Eye (tissue), 1 donor: ENCODE measurements at regions not wholly inside any gene's neighbourhood (a gene's known extent, or its start where the extent isn't known, plus 50 kb on each side); places are given as distances from the start of the nearest gene placed in this dataset.
"Not testable (repeated sequence)": the region's sequence is repeated elsewhere in the genome, so short reads cannot be mapped to it uniquely, and the experiment has no call there.

Experiments used
- DNase-seq: peaks from one replicate; pipeline ENCODE4 v3.0.0-alpha.2; 2015

- DNase-seq, result not testable (repeated sequence)
Measured at GRCh38 chr4:131734321-131734720, 1414.8 kb upstream of the PCDH10 start.

GRCh38 chr4:131734851-131735385 lies 1414.2 kb upstream of the PCDH10 start:
- not testable (repeated sequence) for DNase-seq

DNA sequence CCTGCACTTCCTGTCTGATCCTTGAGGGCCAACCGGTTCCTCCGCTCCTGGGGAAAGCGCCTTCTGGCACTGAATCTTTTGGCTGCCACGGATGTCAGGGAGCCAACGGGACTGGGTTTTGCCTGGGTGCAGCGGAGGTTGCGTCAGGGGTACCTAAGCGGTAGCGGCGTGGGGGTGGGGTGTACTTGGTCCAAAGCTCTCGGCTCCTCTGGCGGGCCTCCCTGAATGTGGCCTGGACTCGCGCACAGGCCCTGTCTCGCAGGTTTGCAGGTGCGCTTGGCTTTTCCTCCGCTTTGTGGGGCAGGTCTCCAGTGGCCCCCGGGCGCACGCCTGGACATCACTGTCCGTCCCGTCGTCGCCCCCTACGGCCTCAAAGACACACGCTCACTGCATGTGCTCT lies 1410.1 kb upstream of the PCDH10 start:
- not testable (repeated sequence) for DNase-seq

GRCh38 chr4:131741836-131742235 lies 1407.3 kb upstream of the PCDH10 start:
- DNase-seq, result not testable (repeated sequence)

DNA sequence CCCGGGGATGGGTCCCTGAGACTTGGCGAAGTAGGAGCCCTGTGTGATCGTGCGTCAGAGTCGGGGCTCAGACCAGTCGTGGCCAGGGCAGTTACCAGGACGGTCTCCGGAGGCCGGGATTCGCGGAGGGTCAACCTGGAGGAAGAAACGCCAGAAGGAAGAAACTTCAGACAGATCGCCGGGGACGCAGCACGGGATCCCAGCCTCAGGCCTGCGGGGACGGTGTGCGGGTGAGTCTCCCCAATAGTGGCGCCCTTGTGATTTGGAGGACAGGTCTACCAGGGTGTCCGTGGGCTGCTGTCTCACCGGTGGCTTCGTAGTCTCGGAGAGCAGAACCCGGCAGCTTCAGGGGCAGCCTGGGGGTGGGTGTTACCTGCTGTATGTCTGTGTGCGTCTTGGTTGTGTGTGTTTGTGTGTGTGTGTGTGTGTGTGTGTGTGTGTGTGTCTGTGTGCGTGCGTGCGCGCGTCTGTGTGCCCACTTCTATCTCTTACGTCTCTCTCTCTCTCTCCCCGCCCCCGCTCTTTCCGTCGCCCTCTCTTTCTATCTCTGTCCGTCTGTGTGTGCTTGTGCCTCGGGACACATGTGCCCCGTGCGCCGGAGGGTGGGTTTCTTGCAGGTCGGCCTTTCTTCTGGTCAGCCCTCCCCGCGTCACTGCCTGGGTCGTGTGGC lies 1406.4 kb upstream of the PCDH10 start:
- DNase-seq, result not testable (repeated sequence)

DNA sequence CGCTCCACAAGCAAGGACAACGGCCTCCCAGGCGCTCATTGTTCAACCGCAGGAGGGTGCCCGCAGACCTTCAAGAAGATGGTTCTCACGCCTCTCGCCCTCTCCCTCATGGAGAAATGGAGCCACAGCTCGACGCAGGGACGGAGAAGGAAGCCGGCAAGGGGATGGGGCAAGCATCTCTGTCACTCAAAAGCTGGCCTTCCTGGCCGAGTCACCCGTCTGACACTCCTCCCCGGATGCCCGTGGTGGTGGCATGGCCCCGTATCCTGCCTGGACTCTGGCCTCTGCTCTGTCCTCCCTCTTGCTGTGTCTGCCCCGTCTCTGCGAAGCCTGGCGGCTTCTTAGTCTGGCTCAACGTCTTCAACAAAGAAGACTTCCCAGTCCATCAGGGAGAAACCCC lies 1405.7 kb upstream of the PCDH10 start:
- DNase-seq, result not testable (repeated sequence)

DNA sequence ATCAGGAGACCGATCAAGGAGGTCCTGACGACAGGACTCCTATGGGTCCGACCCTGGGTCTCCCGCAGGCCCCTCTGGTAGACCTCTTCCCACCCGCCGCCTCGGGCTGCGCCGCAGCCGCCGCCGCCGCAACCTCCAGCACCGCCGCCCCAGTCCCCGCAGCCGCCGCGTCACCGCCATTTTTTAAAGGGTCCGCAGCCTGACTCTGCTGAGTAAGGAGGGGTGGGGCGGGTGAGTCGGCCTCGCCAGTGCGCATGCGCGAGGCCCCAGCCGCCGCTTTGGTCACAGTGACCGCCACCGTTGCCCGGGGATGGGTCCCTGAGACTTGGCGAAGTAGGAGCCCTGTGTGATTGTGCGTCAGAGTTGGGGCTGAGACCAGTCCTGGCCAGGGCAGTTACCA lies 1401.9 kb upstream of the PCDH10 start:
- DNase-seq, result not testable (repeated sequence)

DNA sequence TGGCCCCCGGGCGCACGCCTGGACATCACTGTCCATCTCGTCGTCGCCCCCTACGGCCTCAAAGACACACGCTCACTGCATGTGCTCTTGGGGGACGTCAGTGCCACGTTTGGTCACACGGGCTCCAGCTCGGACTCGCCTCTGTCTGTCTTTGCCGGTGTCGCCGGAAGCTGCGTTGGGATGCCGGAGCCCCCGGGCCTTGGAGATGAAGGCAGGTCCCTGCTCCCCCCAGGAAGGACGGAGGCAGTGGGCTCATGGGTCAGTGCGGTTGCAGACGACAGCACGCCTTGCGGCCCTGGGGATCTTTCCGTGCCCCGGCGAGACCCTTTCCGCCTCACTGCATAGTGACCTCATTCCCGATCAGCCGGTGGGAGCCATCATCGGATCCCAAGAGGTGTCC lies 1399.9 kb upstream of the PCDH10 start:
- DNase-seq, result not testable (repeated sequence)

DNA sequence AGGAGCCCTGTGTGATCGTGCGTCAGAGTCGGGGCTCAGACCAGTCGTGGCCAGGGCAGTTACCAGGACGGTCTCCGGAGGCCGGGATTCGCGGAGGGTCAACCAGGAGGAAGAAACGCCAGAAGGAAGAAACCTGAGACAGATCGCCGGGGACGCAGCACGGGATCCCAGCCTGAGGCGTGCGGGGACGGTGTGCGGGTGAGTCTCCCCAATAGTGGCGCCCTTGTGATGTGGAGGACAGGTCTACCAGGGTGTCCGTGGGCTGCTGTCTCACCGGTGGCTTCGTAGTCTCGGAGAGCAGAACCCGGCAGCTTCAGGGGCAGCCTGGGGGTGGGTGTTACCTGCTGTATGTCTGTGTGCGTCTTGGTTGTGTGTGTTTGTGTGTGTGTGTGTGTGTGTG lies 1399.1 kb upstream of the PCDH10 start:
- DNase-seq, result not testable (repeated sequence)

DNA sequence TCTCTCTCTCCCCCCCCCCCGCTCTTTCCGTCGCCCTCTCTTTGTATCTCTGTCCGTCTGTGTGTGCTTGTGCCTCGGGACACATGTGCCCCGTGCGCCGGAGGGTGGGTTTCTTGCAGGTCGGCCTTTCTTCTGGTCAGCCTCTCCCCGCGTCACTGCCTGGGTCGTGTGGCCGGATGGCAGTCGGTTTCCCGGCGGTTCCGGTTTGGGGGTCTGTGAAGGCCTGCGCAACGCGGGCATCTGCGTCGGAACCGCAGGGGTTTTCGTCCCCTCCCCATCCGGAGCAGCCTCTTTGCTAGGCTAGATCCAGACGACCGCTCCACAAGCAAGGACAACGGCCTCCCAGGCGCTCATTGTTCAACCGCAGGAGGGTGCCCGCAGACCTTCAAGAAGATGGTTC lies 1398.6 kb upstream of the PCDH10 start:
- not testable (repeated sequence) for DNase-seq

- not testable (repeated sequence) for DNase-seq
Measured at GRCh38 chr4:131762234-131762633, 1386.9 kb upstream of the PCDH10 start.

GRCh38 chr4:131764730-131765129 lies 1384.4 kb upstream of the PCDH10 start:
- DNase-seq, result no peak

- DNase-seq, result peak; percentile 63
Measured at GRCh38 chr4:131774382-131774781, 1374.7 kb upstream of the PCDH10 start.

DNA sequence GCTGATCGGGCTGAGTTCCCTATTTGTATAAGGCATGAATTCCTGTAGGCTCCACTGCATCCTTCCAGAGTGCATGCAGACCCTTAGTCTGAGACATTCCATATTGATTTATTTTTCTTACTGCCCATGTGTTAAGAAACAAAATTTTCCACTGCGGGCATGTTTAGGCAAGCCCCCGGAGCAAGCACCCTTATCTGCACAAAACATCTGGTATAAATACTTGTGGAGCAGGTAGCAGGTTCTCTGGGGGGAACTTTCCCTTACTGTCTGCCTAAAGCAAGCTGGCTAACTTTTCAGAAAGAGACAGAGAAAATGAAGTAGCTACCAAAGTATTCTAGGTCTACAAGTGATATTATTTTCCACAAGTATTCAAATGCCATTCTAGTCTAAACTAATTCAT lies 1338.5 kb upstream of the PCDH10 start:
- DNase-seq, result not testable (repeated sequence)
